ENCODE measurements at regions not wholly inside any gene's neighbourhood (a gene's known extent, or its start where the extent isn't known, plus 50 kb on each side); places are given as distances from the start of the nearest gene placed in this dataset.

DNA sequence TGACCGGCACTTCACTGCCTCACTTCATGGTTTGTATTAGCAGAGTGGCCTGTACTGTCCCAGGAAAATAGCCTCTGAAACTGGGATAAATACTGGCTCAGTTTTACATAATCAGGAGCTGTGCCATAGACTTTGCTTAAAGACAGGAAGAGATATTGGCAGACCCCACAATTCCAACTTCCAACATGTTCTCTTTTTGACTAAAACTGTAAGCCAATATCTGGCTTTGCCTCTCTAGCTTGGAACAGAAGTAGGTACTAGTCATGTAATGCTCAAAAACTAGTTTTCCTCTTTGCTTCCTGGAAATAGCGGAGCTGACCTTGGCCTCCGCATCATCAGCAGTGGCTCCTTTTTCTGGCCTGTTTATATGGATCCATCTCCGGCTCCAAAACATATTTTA is 276.9 kb downstream of the CDH9 start:
- DNase-seq, result no peak
- 86 to 90% methylated on average over 4 of the region's 4 CpGs for WGBS, 2 donors
- H3K9me3 ChIP-seq (ENCODE audit: control insufficient read depth, low read length), result no peaks in the 10 kb centered on the region
- intact Hi-C loops (cut with DNase I), result no loop called here
- H3K36me3 ChIP-seq (ENCODE audit: control insufficient read depth in 1 of 2, insufficient read depth in 2 of 2, low read length in 1 of 2), result no peaks in the 10 kb centered on the region
- ATAC-seq (ENCODE audit: low FRiP score), result peak; percentile 44
- H3K4me1 ChIP-seq (ENCODE audit: control insufficient read depth in 1 of 2, insufficient read depth in 2 of 2, low read length in 2 of 2), result no peaks in the 10 kb centered on the region
- H3K27me3 ChIP-seq (ENCODE audit: control insufficient read depth in 1 of 2, insufficient read depth in 2 of 2, low read length in 1 of 2), result no peaks in the 10 kb centered on the region
- no peak overlapping the region for H3K4me3 ChIP-seq (ENCODE audit: low read length in 2 of 2)
- H3K27ac ChIP-seq (ENCODE audit: low read depth in 1 of 2, low read length in 2 of 2), result no peak overlapping the region

DNA sequence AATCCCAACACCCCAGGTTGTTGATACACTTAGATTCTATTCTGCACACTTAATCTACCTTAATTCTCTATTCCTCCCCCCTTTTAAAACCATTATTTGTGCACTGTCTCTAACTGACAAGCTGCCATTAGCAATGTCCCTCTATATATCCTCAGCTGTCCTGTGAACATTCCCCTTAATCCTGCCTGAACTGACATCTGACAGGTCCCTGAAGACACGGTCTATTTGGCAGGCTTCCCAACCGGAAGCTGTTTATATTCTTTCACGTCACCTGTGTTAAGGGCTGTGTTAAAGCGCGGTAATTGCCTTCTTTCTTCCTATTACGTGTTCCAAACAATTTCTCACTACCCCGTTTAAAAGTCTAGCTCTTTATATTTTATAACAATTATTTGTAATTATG is 277.3 kb downstream of the CDH9 start:
- no peak for ATAC-seq (ENCODE audit: low FRiP score)
- WGBS, 2 donors, result 33 to 44% methylated on average over 7 of the region's 7 CpGs
- no peak overlapping the region for H3K27ac ChIP-seq (ENCODE audit: low read depth in 1 of 2, low read length in 2 of 2)
- intact Hi-C loops (cut with DNase I), result no loop called here
- H3K4me1 ChIP-seq (ENCODE audit: control insufficient read depth in 1 of 2, insufficient read depth in 2 of 2, low read length in 2 of 2), result no peaks in the 10 kb centered on the region
- no peaks in the 10 kb centered on the region for H3K9me3 ChIP-seq (ENCODE audit: control insufficient read depth, low read length)
- no peak for DNase-seq
- H3K27me3 ChIP-seq (ENCODE audit: control insufficient read depth in 1 of 2, insufficient read depth in 2 of 2, low read length in 1 of 2), result no peaks in the 10 kb centered on the region
- no peaks in the 10 kb centered on the region for H3K36me3 ChIP-seq (ENCODE audit: control insufficient read depth in 1 of 2, insufficient read depth in 2 of 2, low read length in 1 of 2)
- no peak overlapping the region for H3K4me3 ChIP-seq (ENCODE audit: low read length in 2 of 2)

DNA sequence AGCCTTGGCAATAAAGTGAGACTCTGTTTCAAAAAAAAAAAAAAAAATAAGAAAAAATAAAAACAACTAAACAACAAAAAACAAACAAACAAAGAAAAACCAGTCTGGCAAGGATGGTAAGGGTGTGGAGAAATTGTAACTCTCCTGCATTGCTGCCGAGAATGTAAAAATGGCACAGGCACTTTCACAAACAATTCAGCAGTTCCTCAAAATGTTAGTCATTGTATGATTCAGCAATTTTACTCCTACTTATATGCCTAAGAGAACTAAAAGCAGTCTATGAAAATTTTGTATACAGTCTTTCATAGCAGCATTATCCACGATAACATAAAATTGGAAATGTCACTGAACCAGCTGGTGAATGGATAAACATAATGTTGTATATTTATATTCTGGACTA is 280.4 kb downstream of the CDH9 start:
- H3K4me3 ChIP-seq (ENCODE audit: low read length in 2 of 2), result no peak overlapping the region
- ATAC-seq (ENCODE audit: low FRiP score) (no peak), DNase-seq (no peak)
- intact Hi-C loops (cut with DNase I), result no loop called here
- H3K4me1 ChIP-seq (ENCODE audit: control insufficient read depth in 1 of 2, insufficient read depth in 2 of 2, low read length in 2 of 2), result no peaks in the 10 kb centered on the region
- no peaks in the 10 kb centered on the region for H3K9me3 ChIP-seq (ENCODE audit: control insufficient read depth, low read length)
- no peaks in the 10 kb centered on the region for H3K36me3 ChIP-seq (ENCODE audit: control insufficient read depth in 1 of 2, insufficient read depth in 2 of 2, low read length in 1 of 2)
- H3K27ac ChIP-seq (ENCODE audit: low read depth in 1 of 2, low read length in 2 of 2), result no peak overlapping the region
- 78 to 83% methylated on average over 2 of the region's 2 CpGs for WGBS, 2 donors
- no peaks in the 10 kb centered on the region for H3K27me3 ChIP-seq (ENCODE audit: control insufficient read depth in 1 of 2, insufficient read depth in 2 of 2, low read length in 1 of 2)

DNA sequence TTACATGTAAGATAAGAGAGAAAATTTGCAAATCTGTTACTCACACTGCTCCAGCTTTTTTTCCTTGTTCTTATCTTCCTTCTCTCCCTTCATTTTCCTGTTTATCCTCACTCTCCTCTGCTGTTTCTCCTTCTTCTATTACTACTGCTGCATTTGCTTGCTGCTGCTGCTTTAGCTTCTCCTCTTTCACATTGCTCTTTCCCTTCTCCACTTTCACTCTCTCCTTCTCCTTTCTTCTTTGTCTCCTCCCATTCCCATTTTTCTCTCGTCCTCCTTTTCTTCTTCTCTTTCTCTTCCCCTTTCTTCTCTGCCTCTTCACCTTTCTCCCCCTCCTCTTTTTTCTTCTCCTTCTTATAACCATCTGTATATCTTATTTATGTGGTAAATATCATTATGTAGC is 288.6 kb downstream of the CDH9 start:
- ATAC-seq (ENCODE audit: low FRiP score) (no peak), DNase-seq (no peak)
- Histone ChIP-seq H3K27me3 (ENCODE audit: control insufficient read depth in 1 of 2, insufficient read depth in 2 of 2, low read length in 1 of 2) (no peaks in the 10 kb centered on the region), H3K27ac (ENCODE audit: low read depth in 1 of 2, low read length in 2 of 2) (no peak overlapping the region), H3K4me1 (ENCODE audit: control insufficient read depth in 1 of 2, insufficient read depth in 2 of 2, low read length in 2 of 2) (no peaks in the 10 kb centered on the region), H3K4me3 (ENCODE audit: low read length in 2 of 2) (no peak overlapping the region), H3K9me3 (ENCODE audit: control insufficient read depth, low read length) (no peaks in the 10 kb centered on the region), H3K36me3 (ENCODE audit: control insufficient read depth in 1 of 2, insufficient read depth in 2 of 2, low read length in 1 of 2) (no peaks in the 10 kb centered on the region)
- 26 to 31% methylated on average over 1 of the region's 1 CpG for WGBS, 2 donors
- intact Hi-C loops (cut with DNase I), result no loop called here

DNA sequence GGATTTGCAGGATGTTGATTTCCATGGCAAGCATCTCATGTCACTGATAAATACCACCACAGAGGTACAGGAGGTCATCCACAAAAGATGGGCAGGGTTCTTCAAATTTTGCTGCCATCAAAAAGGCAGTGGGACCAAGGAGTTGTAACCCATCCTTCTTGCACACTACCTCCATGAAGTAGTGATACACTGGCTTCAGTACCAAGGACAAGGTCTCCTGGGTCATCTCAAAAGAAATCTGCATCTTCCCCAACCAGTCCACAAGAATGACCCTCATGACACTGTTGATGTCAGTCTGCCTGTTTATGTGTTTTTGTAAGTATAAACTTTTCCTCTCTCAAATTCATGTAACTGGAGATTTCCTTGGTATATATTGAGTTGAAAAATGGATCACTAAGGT is 298.2 kb downstream of the CDH9 start:
- Histone ChIP-seq H3K9me3 (ENCODE audit: control insufficient read depth, low read length) (no peaks in the 10 kb centered on the region), H3K27me3 (ENCODE audit: control insufficient read depth in 1 of 2, insufficient read depth in 2 of 2, low read length in 1 of 2) (no peaks in the 10 kb centered on the region), H3K36me3 (ENCODE audit: control insufficient read depth in 1 of 2, insufficient read depth in 2 of 2, low read length in 1 of 2) (no peaks in the 10 kb centered on the region), H3K4me1 (ENCODE audit: control insufficient read depth in 1 of 2, insufficient read depth in 2 of 2, low read length in 2 of 2) (no peaks in the 10 kb centered on the region), H3K27ac (ENCODE audit: low read depth in 1 of 2, low read length in 2 of 2) (no peak overlapping the region), H3K4me3 (ENCODE audit: low read length in 2 of 2) (no peak overlapping the region)
- DNase-seq (no peak), ATAC-seq (ENCODE audit: low FRiP score) (no peak)
- intact Hi-C loops (cut with DNase I), result no loop called here

DNA sequence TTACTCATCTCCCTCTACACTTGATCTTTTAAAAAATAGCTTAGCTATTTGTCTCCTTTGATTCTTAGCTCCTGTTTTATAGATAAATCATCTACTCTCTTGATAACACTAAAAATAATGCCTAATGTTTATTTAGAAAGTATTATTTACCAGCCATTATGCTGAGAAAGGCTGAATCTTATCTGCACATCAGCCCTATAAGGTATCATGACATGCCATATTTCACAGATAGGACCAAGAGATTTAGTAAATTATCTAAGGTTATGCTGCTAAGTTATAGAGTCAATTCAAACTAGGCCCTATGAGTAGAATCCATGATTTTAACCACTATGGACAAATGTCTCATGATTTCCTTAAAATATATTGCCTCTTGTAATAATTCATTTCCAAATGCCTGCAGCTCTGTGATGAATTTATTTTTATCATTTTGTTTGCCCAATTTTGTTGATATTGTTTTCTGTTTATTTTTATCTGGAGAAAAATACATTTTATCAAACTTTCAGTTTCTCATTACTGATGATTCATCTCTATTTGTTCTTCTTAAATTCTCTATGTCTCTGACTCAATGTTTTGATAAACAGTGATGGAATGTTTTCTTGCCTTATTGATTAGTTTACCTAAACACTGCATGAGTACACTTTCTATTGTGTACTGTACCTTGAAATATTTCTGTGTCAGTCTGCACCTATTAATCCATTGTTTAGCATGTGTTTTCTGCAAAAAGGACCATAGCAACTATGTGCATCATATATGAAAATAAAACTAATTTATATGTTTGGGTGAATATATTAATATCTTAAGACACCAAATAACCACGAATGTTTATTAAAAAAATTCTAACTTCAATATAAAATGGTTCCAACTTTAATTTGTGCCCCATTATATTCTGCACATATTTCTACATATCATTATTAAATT is 300.8 kb downstream of the CDH9 start:
- intact Hi-C loops (cut with DNase I), result no loop called here
- no peaks in the 10 kb centered on the region for H3K36me3 ChIP-seq (ENCODE audit: control insufficient read depth in 1 of 2, insufficient read depth in 2 of 2, low read length in 1 of 2)
- H3K27ac ChIP-seq (ENCODE audit: low read depth in 1 of 2, low read length in 2 of 2), result no peak overlapping the region
- WGBS, 2 donors, result 59 to 63% methylated on average over 1 of the region's 1 CpG
- no peak for DNase-seq
- no peaks in the 10 kb centered on the region for H3K4me1 ChIP-seq (ENCODE audit: control insufficient read depth in 1 of 2, insufficient read depth in 2 of 2, low read length in 2 of 2)
- H3K9me3 ChIP-seq (ENCODE audit: control insufficient read depth, low read length), result no peaks in the 10 kb centered on the region
- no peaks in the 10 kb centered on the region for H3K27me3 ChIP-seq (ENCODE audit: control insufficient read depth in 1 of 2, insufficient read depth in 2 of 2, low read length in 1 of 2)
- no peak for ATAC-seq (ENCODE audit: low FRiP score)
- H3K4me3 ChIP-seq (ENCODE audit: low read length in 2 of 2), result no peak overlapping the region

DNA sequence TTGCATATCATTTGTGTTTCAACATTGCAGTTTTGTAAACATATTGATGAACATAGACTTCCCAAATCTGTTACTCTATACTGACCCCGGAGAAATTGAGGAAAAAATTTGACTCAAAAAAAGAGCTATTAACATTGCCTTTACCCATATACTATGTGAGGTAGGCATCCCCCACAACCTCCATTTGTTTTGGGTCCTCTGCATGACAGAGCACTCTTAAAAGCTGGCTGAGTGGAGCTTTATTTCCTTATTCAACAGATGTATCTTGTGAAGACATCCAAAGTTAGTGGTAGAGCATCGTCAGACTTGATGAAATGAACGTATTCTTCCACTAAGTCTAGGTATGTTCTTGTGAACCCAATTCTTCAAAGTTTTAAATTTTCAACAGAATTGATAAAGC is 310.5 kb downstream of the CDH9 start:
- Histone ChIP-seq H3K36me3 (ENCODE audit: control insufficient read depth in 1 of 2, insufficient read depth in 2 of 2, low read length in 1 of 2) (no peaks in the 10 kb centered on the region), H3K27me3 (ENCODE audit: control insufficient read depth in 1 of 2, insufficient read depth in 2 of 2, low read length in 1 of 2) (no peaks in the 10 kb centered on the region), H3K4me1 (ENCODE audit: control insufficient read depth in 1 of 2, insufficient read depth in 2 of 2, low read length in 2 of 2) (no peaks in the 10 kb centered on the region), H3K4me3 (ENCODE audit: low read length in 2 of 2) (no peak overlapping the region), H3K9me3 (ENCODE audit: control insufficient read depth, low read length) (no peaks in the 10 kb centered on the region), H3K27ac (ENCODE audit: low read depth in 1 of 2, low read length in 2 of 2) (no peak overlapping the region)
- no peak for ATAC-seq (ENCODE audit: low FRiP score)
- WGBS, 2 donors, result 74 to 86% methylated on average over 3 of the region's 3 CpGs
- DNase-seq, result no peak
- intact Hi-C loops (cut with DNase I), result no loop called here

DNA sequence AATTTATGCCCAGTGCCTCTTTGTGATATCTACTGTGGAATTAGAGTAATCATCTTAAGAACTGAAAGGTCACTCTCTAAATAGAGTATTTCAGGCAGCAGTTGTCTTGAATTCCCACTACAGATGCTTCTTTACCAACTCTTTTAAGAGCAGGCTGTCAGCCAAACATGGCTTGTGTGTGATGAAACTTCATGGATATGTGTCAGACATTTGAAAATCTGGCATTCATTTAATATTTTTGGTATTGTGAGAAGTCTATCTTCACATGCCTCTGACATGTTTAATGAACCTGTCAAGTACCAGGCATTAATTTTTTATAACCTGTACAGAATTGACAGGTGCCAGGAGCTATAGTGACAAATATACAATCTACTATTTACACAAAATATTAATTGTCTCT is 318.6 kb downstream of the CDH9 start:
- H3K27ac ChIP-seq (ENCODE audit: low read depth in 1 of 2, low read length in 2 of 2), result no peak overlapping the region
- ATAC-seq (ENCODE audit: low FRiP score), result no peak
- intact Hi-C loops (cut with DNase I), result no loop called here
- DNase-seq, result no peak
- H3K36me3 ChIP-seq (ENCODE audit: control insufficient read depth in 1 of 2, insufficient read depth in 2 of 2, low read length in 1 of 2), result no peaks in the 10 kb centered on the region
- H3K27me3 ChIP-seq (ENCODE audit: control insufficient read depth in 1 of 2, insufficient read depth in 2 of 2, low read length in 1 of 2), result no peaks in the 10 kb centered on the region
- H3K9me3 ChIP-seq (ENCODE audit: control insufficient read depth, low read length), result no peaks in the 10 kb centered on the region
- H3K4me1 ChIP-seq (ENCODE audit: control insufficient read depth in 1 of 2, insufficient read depth in 2 of 2, low read length in 2 of 2), result no peaks in the 10 kb centered on the region
- no peak overlapping the region for H3K4me3 ChIP-seq (ENCODE audit: low read length in 2 of 2)

DNA sequence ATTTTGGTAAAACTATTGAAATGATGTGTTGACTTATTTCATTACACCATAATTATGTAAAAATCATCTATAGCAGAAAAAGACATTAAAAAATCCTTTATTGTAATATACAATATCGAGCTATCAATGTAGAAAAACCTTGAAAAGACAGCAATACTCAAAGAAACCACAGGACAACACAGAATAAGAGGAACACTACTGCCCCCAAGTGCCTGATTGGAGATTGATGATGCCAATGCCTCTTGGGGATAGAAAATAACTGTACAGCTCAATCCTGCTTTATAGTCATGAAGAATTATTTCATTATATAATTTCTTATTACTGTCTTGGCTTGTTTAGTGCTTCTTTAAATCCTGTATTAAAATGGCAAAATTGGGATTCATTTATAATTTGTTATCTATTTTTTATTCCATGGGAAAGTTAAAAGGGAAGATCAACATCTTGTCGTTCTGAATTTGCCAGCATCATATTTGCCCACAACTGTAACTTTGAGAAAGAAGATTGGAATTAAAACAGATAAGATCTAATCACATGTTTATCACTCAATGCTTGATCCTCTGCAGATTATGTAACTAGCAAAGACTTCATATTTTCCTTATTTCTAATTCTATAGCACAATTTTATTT is 337.5 kb downstream of the CDH9 start:
- WGBS, 2 donors, result 46 to 49% methylated on average over 2 of the region's 2 CpGs
- Histone ChIP-seq H3K27me3 (ENCODE audit: control insufficient read depth in 1 of 2, insufficient read depth in 2 of 2, low read length in 1 of 2) (no peaks in the 10 kb centered on the region), H3K4me3 (ENCODE audit: low read length in 2 of 2) (no peak overlapping the region), H3K36me3 (ENCODE audit: control insufficient read depth in 1 of 2, insufficient read depth in 2 of 2, low read length in 1 of 2) (no peaks in the 10 kb centered on the region), H3K27ac (ENCODE audit: low read depth in 1 of 2, low read length in 2 of 2) (no peak overlapping the region), H3K4me1 (ENCODE audit: control insufficient read depth in 1 of 2, insufficient read depth in 2 of 2, low read length in 2 of 2) (no peaks in the 10 kb centered on the region), H3K9me3 (ENCODE audit: control insufficient read depth, low read length) (no peaks in the 10 kb centered on the region)
- intact Hi-C loops (cut with DNase I), result no loop called here
- ATAC-seq (ENCODE audit: low FRiP score), result no peak
- DNase-seq, result no peak

All from aorta (tissue), 5 donors.